A549 (cell line): ENCODE measurements at regions not wholly inside any gene's neighbourhood (a gene's known extent, or its start where the extent isn't known, plus 50 kb on each side); places are given as distances from the start of the nearest gene placed in this dataset.

ENCODE experiments used
- ATAC-seq, 2 experiments: fragments of 200-7000 bp in 1 of 2; fragments of >200 bp in 1 of 2; cut with Nextera tagmentation in 1 of 2; cut with Tn5 transposase in 1 of 2; 3 replicates each; pipeline versions ENCODE4 v1.8.0 to v1.9.1; 2018 to 2020; ENCODE audit warnings: mild to moderate bottlenecking in 1 of 2, moderate library complexity in 1 of 2
- CTCF ChIA-PET: fragments of 300-600 bp; sonication (Branson Sonifier 250); formaldehyde crosslinking; extraction: SDS; loops from one replicate; lab custom pipeline; 2021; ENCODE audit warnings: antibody characterized with exemption, inconsistent platforms; lab: Yijun Ruan, JAX
- POLR2A ChIA-PET: fragments of 350-600 bp; formaldehyde crosslinking; extraction: SDS; loops from one replicate; lab custom pipeline; 2021; ENCODE audit warnings: antibody characterized with exemption, inconsistent platforms; lab: Yijun Ruan, JAX
- DNase-seq, 2 experiments: peaks; one replicate each; pipeline versions ENCODE4 v3.0.0 to v3.0.0-alpha.2; 2011 to 2016; ENCODE audit warnings: low read depth in 1 of 2, low spot score in 1 of 2
- FAIRE-seq: peaks from 2 replicates; lab custom pipeline; 2011; peaks lifted over from hg19 to GRCh38; lab: Jason Lieb, UNC
- H3K27ac ChIP-seq, 2 experiments: fragments of >200 bp; sonication (Bioruptor Twin); formaldehyde crosslinking; 3 replicates each; pipeline ENCODE4 v1.5.1; 2016 to 2017
- H3K4me1 ChIP-seq: fragments of >200 bp; sonication (Bioruptor Twin); formaldehyde crosslinking; 3 replicates; pipeline ENCODE4 v1.6.1; 2016
- H3K4me2 ChIP-seq: fragments of >200 bp; sonication (Bioruptor Twin); formaldehyde crosslinking; 3 replicates; pipeline ENCODE4 v1.6.1; 2016
- H3K4me3 ChIP-seq: fragments of >200 bp; sonication (Bioruptor Twin); formaldehyde crosslinking; 3 replicates; pipeline ENCODE4 v1.5.1; 2016
- H3K9me3 ChIP-seq: fragments of >200 bp; sonication (Bioruptor Twin); formaldehyde crosslinking; 3 replicates; pipeline ENCODE4 v1.6.1; 2016
- CBX2 ChIP-seq: fragments of 200-600 bp; sonication (generic); IDR thresholded peaks from 2 replicates; pipeline ENCODE4 v1.6.1; 2016; ENCODE audit warnings: low read depth, mild to moderate bottlenecking, borderline replicate concordance
- CBX8 ChIP-seq: fragments of 200-600 bp; sonication (generic); IDR thresholded peaks from 2 replicates; pipeline ENCODE4 v1.6.1; 2016
- CHD4 ChIP-seq: fragments of 200-600 bp; sonication (generic); IDR thresholded peaks from 2 replicates; pipeline ENCODE4 v1.6.1; 2016; ENCODE audit warnings: antibody characterized with exemption, mild to moderate bottlenecking, borderline replicate concordance
- EHMT2 ChIP-seq: fragments of 200-600 bp; sonication (generic); IDR thresholded peaks from 2 replicates; pipeline ENCODE4 v1.6.1; 2016; ENCODE audit warnings: antibody characterized with exemption, low read depth, mild to moderate bottlenecking, moderate library complexity
- GATA3 ChIP-seq: IDR thresholded peaks from 2 replicates; pipeline ENCODE4 v1.6.1; 2012; ENCODE audit warnings: borderline replicate concordance
- HEYL ChIP-seq: fragments of 250-450 bp; sonication (Bioruptor Pico); IDR thresholded peaks from 2 replicates; pipeline ENCODE4 v1.8.0; 2021; ENCODE audit warnings: mild to moderate bottlenecking, moderate library complexity
- HOXB13 ChIP-seq: fragments of 250-450 bp; sonication (Bioruptor Pico); IDR thresholded peaks from 2 replicates; pipeline ENCODE4 v1.5.0; 2020; ENCODE audit warnings: low read depth, mild to moderate bottlenecking, moderate library complexity
- HOXB5 ChIP-seq: fragments of 250-450 bp; sonication (Bioruptor Pico); IDR thresholded peaks from 2 replicates; pipeline ENCODE4 v1.5.0; 2020; ENCODE audit warnings: mild to moderate bottlenecking, moderate library complexity
- JUN ChIP-seq, 2 experiments: fragments of >200 bp; sonication (Bioruptor Twin); formaldehyde crosslinking; IDR thresholded peaks; 2 replicates in 1 of 2; 3 replicates in 1 of 2; pipeline ENCODE4 v1.6.1; 2016 to 2017
- JUNB ChIP-seq: fragments of >200 bp; sonication (Bioruptor Twin); formaldehyde crosslinking; IDR thresholded peaks from 2 replicates; pipeline ENCODE4 v1.6.1; 2016
- KDM1A ChIP-seq: fragments of 200-600 bp; sonication (generic); IDR thresholded peaks from 2 replicates; pipeline ENCODE4 v1.6.1; 2016; ENCODE audit warnings: low read depth, mild to moderate bottlenecking
- MAX ChIP-seq: IDR thresholded peaks from 2 replicates; pipeline ENCODE4 v1.6.1; 2012
- PBX3 ChIP-seq: IDR thresholded peaks from 2 replicates; pipeline ENCODE4 v1.6.1; 2012
- POLR2AphosphoS2 ChIP-seq: conservative IDR thresholded peaks from 2 replicates; pipeline ENCODE4 v1.6.1; 2012; ENCODE audit warnings: low read length, improper control_type of control experiment, inconsistent platforms
- RCOR1 ChIP-seq: fragments of 150-350 bp; IDR thresholded peaks from 2 replicates; pipeline ENCODE4 v1.6.1; 2014; ENCODE audit warnings: antibody characterized with exemption, low read length, low read depth
- REST ChIP-seq: fragments of 200-600 bp; sonication (generic); IDR thresholded peaks from 2 replicates; pipeline ENCODE4 v1.6.1; 2016; ENCODE audit warnings: antibody characterized with exemption, mild to moderate bottlenecking, moderate library complexity
- RNF2 ChIP-seq: fragments of 200-600 bp; sonication (generic); IDR thresholded peaks from 2 replicates; pipeline ENCODE4 v1.6.1; 2016; ENCODE audit warnings: low read depth, mild to moderate bottlenecking, antibody characterized with exemption, moderate library complexity, borderline replicate concordance
- SREBF2 ChIP-seq: fragments of 450-650 bp; IDR thresholded peaks from 2 replicates; pipeline ENCODE4 v1.6.1; 2014; ENCODE audit warnings: mild to moderate bottlenecking, moderate library complexity
- ZC3H11A ChIP-seq: fragments of 450-650 bp; IDR thresholded peaks from 2 replicates; pipeline ENCODE4 v1.6.1; 2014; ENCODE audit warnings: antibody characterized with exemption, mild to moderate bottlenecking
- ZSCAN20 ChIP-seq: fragments of 250-450 bp; sonication (Bioruptor Pico); IDR thresholded peaks from 2 replicates; pipeline ENCODE4 v1.8.0; 2022; ENCODE audit warnings: mild to moderate bottlenecking, moderate library complexity
- WGBS: methylation state at CpG from one replicate; pipeline ENCODE4 v1.1.6; 2017; ENCODE audit errors: missing lambda C conversion rate; 5-methylcytosine and 5-hydroxymethylcytosine counted together

DNA sequence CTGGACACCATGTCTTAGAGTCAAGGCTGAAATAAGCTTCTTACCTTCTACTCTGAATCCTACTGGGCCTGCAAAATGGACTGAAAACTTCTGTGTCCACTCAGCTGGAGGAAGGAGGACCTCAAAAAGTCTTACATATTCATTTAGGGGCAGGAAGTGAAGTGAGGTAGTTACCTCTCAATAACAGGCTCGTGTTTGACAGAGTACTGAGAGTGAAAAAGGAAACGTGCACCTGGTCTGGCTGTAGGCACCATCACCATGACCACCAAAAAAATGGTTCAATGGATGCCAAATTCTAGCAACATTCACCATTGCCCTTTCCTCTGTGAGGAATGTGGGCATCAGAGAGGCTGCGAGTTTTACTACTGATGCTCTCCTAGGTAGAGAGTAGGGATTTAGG lies 176.2 kb downstream of the RFC3 start:
- ATAC-seq (no peak), DNase-seq (no peak), FAIRE-seq (no peak)
- peaks cover 1% of the 10 kb centered on the region; the same call in 1 of the 3 replicates for H3K4me1 ChIP-seq
- CTCF ChIA-PET, result no interaction called here
- H3K9me3 ChIP-seq, result no peaks in the 10 kb centered on the region
- WGBS, result 54% methylated on average over 3 of the region's 3 CpGs
- no peak overlapping the region for H3K27ac ChIP-seq
- TF ChIP-seq GATA3 (no peak), RCOR1 (no peak), MAX (no peak), HOXB13 (CRISPR knock-in tag) (no peak), JUNB (no peak), RNF2 (no peak), EHMT2 (no peak), POLR2AphosphoS2 (no peak), KDM1A (no peak), HOXB5 (CRISPR knock-in tag) (no peak), PBX3 (no peak), SREBF2 (no peak), ZSCAN20 (CRISPR knock-in tag) (no peak)
- no peak overlapping the region for H3K4me3 ChIP-seq
- H3K4me2 ChIP-seq, result no peak overlapping the region
- POLR2A ChIA-PET, result no interaction called here

DNA sequence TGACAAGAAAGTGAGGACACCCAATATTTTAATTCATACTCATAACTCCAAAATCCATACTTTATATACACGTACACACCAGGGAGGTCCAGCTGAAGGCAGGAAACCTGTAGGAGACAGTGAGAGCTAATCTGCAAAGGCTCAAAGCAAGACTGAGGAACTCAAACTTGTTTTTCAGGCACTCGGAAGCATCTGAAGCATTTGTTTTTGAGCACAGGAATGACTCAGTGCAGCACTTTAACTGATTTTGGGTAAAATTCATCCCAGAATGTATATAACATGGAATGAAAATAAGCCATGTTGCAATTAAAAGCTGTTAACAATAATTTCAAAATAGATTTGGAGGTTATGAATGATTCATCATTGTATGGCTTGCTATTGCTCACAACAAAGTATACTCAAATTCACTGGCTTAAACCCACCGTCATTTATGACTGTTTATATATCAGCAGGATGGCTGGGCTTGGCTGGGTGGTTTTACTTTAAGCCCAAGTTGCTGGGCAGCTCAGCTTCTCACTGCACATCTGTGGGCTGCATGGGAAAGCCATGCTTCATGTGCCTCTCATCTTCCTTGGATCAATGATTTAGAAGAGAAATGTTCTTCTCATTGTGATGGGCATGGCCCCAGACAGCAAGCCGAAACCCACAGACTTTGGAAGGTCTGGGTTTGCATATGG lies 177.0 kb downstream of the RFC3 start:
- ATAC-seq (no peak), FAIRE-seq (no peak), DNase-seq (no peak)
- no peaks in the 10 kb centered on the region for H3K9me3 ChIP-seq
- ChIA-PET CTCF (no interaction called here), POLR2A (interaction anchor here (0.5 kb wide), 1 partner anchor 1396 kb away, joined by 8 read pairs; no protein-coding TSS in a partner anchor)
- WGBS, result 70% methylated on average over 4 of the region's 4 CpGs
- H3K4me1 ChIP-seq, result peaks cover 7% of the 10 kb centered on the region; the same call in 1 of the 3 replicates
- TF ChIP-seq JUN (IDR thresholded peaks at IDR 0.05) (no peak), CBX2 (no peak), HOXB13 (CRISPR knock-in tag) (no peak), HEYL (CRISPR knock-in tag) (no peak), CBX8 (no peak), ZC3H11A (no peak), REST (no peak)
- no peak overlapping the region for H3K4me3 ChIP-seq
- H3K27ac ChIP-seq, result no peak overlapping the region
- no peak overlapping the region for H3K4me2 ChIP-seq

DNA sequence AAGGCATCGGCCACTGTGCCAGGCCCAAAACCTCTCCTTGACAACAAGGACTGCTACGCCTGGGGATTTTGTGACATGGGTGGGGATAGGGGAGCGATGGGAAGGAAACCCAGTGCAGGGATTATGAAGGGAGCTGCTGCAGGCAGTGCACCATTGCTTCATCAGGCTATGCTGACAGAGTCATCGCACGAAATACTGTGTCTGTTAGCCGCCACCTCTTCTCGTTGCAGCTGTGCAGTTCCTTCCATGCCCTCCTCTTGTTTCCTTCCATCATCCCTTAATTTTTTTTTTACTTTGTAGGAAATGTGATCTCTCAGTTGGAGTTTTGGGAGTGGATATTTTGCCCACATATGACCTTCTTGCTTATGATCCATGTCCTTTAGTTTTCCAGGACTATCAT lies 178.7 kb downstream of the RFC3 start:
- CTCF ChIA-PET, result interaction anchor here (0.6 kb wide), 1 partner anchor 45 kb away, joined by 3 read pairs; no protein-coding TSS in a partner anchor
- DNase-seq, result no peak
- no peak for FAIRE-seq
- peaks cover 7% of the 10 kb centered on the region; the same call in 1 of the 3 replicates for H3K4me1 ChIP-seq
- TF ChIP-seq CHD4, result no peak
- TF ChIP-seq, all 56 proteins: peak for 0
- no peak for ATAC-seq
- POLR2A ChIA-PET, result no interaction called here
- 96% methylated on average over 5 of the region's 7 CpGs for WGBS
- H3K4me3 ChIP-seq, result no peak overlapping the region
- H3K9me3 ChIP-seq, result no peaks in the 10 kb centered on the region
- no peak overlapping the region for H3K27ac ChIP-seq
- no peak overlapping the region for H3K4me2 ChIP-seq
